ENCODE measurements at regions not wholly inside any gene's neighbourhood (a gene's known extent, or its start where the extent isn't known, plus 50 kb on each side); places are given as distances from the start of the nearest gene placed in this dataset.
A peak's percentile ranks its signal among the peaks of the same experiment; 100 is the strongest.
"Not testable (repeated sequence)": the region's sequence is repeated elsewhere in the genome, so short reads cannot be mapped to it uniquely, and the experiment has no call there.

GRCh38 chr16:26721957-26722356 is 344.8 kb upstream of the C16orf82 start:
- DNase-seq (ENCODE audit: low spot score): not testable (repeated sequence)

- DNase-seq (ENCODE audit: low spot score): no peak
Observed at GRCh38 chr16:26724189-26724588, 342.5 kb upstream of the C16orf82 start.

- no peak for DNase-seq (ENCODE audit: low spot score)
Observed at GRCh38 chr16:26727848-26728247, 338.9 kb upstream of the C16orf82 start.

DNA sequence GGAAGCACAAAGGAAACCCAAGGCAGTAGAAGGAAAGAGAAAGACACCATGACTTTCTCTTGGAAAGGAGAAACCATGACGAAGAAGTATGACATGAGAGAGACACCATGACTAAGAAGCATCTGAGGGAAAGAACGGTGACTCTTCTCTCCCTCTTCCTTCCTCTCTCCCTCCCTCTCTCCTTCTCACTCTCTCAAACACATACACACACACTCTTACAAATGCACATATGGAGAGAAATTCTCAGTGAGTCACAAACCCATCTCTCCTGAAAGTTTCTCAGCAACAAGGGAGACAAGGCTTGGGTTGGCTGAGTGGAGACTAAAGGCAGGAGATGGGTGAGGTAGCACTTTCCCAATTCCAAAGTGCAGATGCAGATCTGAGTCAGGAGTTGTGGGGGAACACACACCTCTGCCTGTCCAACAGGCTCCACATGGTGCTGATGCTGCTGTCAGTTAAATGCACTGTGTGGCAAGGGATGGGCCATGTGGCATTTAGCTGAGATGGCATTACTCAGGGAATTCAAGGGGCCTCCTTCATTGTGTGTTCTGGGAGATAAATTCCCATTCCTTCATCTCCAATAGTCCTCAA is 336.7 kb upstream of the C16orf82 start:
- DNase-seq (ENCODE audit: low spot score): no peak

GRCh38 chr16:26731729-26732128 is 335.0 kb upstream of the C16orf82 start:
- DNase-seq (ENCODE audit: low spot score): no peak

DNA sequence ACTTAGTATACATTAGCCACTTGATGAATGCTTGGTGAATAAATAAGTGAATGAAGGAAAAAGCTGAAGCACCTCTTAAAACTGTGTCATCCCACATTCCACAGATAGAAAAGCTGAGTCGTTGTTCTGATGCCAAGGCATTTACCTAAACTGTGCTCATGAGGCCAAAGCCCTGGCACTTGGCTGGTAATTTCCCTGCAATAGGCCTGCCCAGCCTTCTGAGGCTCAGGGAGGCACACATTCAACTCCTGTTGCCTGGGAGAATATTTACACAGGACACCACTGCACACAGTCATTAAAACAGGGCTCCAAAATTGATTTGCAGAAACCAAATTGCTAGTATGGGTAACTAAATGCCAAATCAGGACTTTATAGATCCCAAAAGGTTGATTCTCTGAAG is 333.0 kb upstream of the C16orf82 start:
- DNase-seq (ENCODE audit: low spot score): no peak

- no peak for DNase-seq (ENCODE audit: low spot score)
Observed at GRCh38 chr16:26735521-26735920, 331.2 kb upstream of the C16orf82 start.

DNA sequence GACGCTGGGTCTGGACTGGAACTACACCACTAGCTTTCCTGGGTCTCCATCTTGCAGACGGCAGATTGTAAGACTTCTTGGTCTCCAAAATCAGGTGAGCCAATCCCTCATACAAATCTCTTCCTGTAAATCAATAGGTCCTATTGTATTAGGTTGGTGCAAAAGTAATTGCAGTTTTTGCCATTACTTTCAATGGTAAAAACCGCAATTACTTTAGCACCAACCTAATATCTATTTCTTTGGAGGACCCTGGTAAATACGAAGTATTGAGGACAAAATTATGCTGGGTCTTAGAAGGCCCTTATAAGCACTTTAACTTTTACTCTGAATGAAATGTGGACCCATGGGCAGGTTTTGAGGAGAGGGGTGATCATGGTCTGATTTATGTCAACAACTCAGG is 330.6 kb upstream of the C16orf82 start:
- DNase-seq (ENCODE audit: low spot score): no peak

DNA sequence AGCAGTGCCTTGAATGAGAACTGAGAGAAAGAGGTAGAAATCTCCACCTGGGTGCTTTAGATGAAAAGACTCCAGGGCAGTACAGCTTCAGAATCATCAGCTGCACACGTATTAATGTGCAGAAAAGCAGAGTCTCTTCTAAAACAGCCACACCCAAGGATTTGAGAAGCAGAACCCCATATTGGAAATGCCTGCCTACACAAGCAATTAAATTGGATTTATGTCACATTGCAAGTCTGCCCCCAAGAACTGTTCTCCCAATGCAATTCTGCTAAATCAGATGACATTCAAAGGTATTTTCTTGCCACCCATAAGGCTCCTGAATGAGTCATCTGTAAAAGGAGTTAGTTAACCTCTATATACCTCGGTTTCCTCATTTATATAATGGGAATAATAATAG is 326.0 kb upstream of the C16orf82 start:
- DNase-seq (ENCODE audit: low spot score): no peak

GRCh38 chr16:26742040-26742439 is 324.7 kb upstream of the C16orf82 start:
- DNase-seq (ENCODE audit: low spot score): no peak

DNA sequence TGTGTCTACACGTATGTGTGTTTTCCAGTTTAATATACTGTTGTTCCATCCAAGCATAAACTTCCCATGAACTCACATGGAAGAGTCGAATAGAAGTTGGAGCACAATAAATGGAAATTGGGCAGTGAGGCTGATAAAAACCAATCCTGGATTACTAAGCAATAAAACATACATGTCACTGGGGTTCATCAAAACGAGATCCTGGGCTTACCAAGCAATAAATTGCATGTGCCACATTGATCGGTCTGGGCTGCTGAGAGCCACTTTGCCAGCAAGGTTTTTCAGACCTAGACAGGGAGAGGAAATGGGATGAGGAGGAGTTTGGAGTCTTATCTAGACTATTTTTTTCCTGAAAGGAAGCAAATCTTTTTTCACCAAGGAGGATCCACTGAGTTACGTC is 322.3 kb upstream of the C16orf82 start:
- no peak for DNase-seq (ENCODE audit: low spot score)

DNA sequence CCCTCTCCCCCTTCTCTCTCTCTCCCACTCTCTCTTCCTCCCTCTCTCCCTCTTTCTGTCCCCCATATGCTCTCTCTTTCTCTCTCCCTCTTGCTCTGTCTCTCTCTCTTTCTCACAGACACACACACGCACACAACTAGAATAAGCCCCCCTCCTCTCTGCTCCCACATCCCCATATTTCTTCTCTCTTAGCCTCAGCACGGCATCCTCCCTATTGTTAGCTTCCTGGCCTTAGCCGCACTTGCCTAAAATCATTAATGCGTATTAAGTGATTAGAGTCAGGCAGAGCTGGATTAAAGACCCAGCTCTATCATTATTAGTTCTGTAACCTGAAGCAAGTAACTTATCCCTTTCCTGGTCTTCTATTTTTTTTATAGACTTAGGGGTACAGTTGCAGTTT is 319.0 kb upstream of the C16orf82 start:
- DNase-seq (ENCODE audit: low spot score): no peak

DNA sequence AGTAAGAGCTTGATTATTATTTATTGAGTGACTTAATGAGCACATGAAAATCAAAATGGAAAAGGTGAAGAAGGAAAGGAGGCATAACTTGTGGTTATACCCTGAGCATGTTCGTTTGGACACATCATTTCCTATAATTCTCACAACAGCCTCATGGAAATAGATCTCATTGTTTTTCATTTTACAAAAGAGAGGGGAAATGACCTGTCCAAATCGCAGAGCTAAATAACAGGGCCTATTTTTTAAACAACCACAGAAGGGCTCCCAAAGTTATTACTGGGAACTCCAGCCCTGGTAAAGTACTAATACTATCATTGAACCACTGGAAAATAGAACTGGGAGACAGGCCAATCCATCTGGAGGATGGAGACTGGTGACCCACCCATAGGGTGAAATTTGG is 317.7 kb upstream of the C16orf82 start:
- no peak for DNase-seq (ENCODE audit: low spot score)

DNA sequence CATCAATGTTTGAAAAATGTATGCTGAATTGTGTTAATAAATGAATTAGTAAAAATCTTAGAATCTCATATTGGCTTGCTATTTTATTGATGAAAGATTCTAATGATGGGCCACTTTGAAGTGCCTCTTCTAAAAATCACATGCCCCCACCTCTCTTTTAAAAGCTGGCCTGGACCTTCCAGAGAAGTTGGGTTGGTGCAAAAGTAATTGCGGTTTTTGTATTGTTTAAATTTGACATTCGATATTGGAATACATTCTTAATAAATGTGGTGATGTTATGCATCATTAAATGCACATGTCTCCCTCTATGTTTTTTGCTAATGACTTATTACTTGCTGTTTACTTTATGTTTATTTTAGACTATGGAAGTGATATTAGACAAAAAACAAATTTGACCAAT is 314.6 kb upstream of the C16orf82 start:
- DNase-seq (ENCODE audit: low spot score): no peak

- no peak for DNase-seq (ENCODE audit: low spot score)
Observed at GRCh38 chr16:26756633-26757032, 310.1 kb upstream of the C16orf82 start.

DNA sequence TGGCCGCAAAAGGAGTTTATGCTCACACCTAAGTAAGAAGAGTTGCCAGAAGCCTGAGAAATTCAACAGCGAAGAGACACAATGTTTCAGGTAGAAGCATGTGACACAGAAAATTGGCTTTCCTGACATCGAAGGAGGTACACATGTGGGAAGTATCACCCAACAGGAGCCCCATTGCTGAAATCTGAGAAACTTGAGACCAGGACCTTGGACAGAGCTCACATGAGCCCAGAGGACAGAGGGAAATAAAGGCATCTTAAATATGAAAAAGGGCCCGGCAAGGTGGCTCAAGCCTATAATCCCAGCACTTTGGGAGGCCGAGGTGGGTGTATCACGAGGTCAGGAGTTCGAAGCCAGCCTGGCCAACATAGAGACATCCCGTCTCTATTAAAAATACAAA is 304.1 kb upstream of the C16orf82 start:
- DNase-seq (ENCODE audit: low spot score): no peak

DNA sequence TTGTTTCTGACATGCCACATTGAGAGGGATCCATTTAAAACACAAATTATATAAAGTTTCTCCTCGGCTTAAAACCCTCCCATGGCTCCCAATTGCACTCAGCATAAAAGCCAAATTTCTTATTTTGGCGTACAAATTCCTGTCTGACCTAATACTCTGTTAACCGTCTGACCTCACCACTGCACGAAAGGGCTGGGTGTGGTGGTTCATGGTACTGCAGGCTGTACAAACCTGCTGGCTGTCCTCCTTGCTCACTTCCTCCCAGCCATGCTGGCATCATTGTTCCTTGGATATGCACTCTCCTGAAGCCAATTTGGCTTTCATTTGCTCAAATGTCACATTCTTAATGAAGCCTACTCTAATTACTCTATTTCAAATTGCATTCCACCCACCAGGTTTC is 301.6 kb upstream of the C16orf82 start:
- peak; percentile 35 for DNase-seq (ENCODE audit: low spot score)

- DNase-seq (ENCODE audit: low spot score): no peak
Observed at GRCh38 chr16:26768385-26769010, 298.2 kb upstream of the C16orf82 start.

DNA sequence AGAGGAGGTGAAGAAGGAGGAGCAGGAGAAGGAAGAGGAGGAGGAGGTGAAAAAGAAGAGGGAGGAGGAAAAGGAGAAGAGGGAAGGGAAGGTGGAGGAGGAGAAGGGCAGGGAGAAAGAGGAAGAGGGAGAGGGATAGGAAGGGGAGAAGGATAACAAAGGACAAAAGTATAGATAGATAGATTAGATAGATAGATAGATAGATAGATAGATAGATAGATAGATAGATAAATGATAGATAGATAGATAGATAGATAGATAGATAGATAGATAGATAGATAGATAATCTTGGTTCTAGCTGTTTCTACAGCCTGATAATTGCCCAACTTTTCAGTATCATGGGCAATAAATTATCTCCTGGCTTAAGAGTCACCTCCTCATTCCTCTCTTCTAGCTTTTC is 296.2 kb upstream of the C16orf82 start:
- DNase-seq (ENCODE audit: low spot score): no peak

GRCh38 chr16:26772503-26772902 is 294.2 kb upstream of the C16orf82 start:
- no peak for DNase-seq (ENCODE audit: low spot score)

DNA sequence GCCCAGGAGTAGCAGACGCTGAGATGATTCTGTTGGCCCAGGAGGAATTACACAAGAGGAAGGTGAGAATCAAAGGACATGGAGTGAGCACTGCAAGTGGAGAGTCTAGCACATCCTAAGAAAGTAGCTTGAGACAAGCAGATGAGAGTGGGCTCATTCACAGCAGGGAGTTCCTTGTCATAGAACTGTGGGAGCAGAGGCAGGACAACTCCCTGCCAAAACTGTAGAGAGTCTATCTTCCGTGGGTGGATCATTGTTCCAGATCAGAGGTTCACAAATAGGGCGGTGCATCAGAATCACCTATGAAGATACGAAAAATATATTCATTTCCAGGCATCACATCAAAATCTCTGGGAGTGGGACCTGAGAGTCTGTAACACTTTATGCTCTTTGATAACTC is 288.9 kb upstream of the C16orf82 start:
- DNase-seq (ENCODE audit: low spot score): no peak

- DNase-seq (ENCODE audit: low spot score): no peak
Observed at GRCh38 chr16:26787924-26788323, 278.8 kb upstream of the C16orf82 start.

DNA sequence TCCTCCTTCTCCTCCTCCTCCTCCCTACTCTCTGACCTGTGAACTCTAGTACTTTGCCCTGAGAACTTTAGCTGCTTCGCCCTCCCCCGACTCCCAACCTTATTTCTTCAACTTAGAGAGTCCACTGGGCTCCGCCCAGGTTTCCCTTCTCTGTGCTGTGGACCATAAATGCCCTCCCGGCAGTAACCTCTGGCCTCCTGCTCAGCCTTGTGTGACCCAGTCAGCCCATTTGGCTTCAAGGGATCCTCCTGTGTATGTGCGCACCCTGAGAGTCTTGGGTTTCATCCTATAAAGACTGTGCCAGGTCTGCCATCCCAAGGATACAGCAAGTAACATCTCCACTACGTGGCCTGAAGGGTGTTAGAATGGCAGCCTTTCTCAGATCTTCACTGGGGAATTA is 275.6 kb upstream of the C16orf82 start:
- no peak for DNase-seq (ENCODE audit: low spot score)

GRCh38 chr16:26795184-26795583 is 271.5 kb upstream of the C16orf82 start:
- DNase-seq (ENCODE audit: low spot score): no peak

All from AG20443 (cell line).